Panc1 (cell line): ENCODE measurements at regions not wholly inside any gene's neighbourhood (a gene's known extent, or its start where the extent isn't known, plus 50 kb on each side); places are given as distances from the start of the nearest gene placed in this dataset.

ENCODE experiments used
- ATAC-seq: fragments of 200-7000 bp; cut with Tn5 transposase; 2 replicates; pipeline ENCODE4 v1.9.1; 2020; ENCODE audit warnings: mild to moderate bottlenecking, moderate library complexity
- BruUV-seq: library from RNA; stranded (reverse); fragments of 400-500 nt; replicated peaks from 2 replicates; lab custom pipeline; 2021; lab: Mats Ljungman, UMichigan
- CTCF ChIA-PET: fragments of 300-600 bp; sonication (Branson Sonifier 250); formaldehyde crosslinking; loops from one replicate; lab custom pipeline; 2022; ENCODE audit warnings: antibody characterized with exemption; lab: Charles Lee
- POLR2A ChIA-PET: fragments of 300-600 bp; sonication (Branson Sonifier 250); formaldehyde crosslinking; loops from one replicate; lab custom pipeline; 2022; ENCODE audit warnings: antibody characterized with exemption; lab: Charles Lee
- DNase-seq: peaks from one replicate; pipeline ENCODE4 v3.0.0-alpha.2; 2010; ENCODE audit warnings: low read depth, low spot score
- H3K27ac ChIP-seq: 2 replicates; pipeline ENCODE4 v1.5.1; 2011; ENCODE audit warnings: mild to moderate bottlenecking, low read length, inconsistent platforms
- H3K27me3 ChIP-seq: fragments of 200-500 bp; sonication (Bioruptor generic); 2 replicates; pipeline ENCODE4 v1.6.0; 2014; ENCODE audit warnings: low read length, inconsistent platforms; ENCODE audit not compliant: control insufficient read depth, insufficient read depth
- H3K36me3 ChIP-seq: fragments of 200-500 bp; sonication (Bioruptor generic); 2 replicates; pipeline ENCODE4 v1.5.1; 2014; ENCODE audit warnings: inconsistent platforms, mild to moderate bottlenecking, low read length, moderate library complexity; ENCODE audit not compliant: control insufficient read depth, insufficient read depth
- H3K4me1 ChIP-seq: 2 replicates; pipeline ENCODE4 v1.5.1; 2011; ENCODE audit warnings: inconsistent platforms, mild to moderate bottlenecking, low read length, moderate library complexity; ENCODE audit not compliant: control insufficient read depth, insufficient read depth
- H3K4me3 ChIP-seq, 2 experiments: 2 replicates each; pipeline ENCODE4 v1.5.1; 2011 to 2012; ENCODE audit warnings: low read depth in 2 of 2, low read length in 2 of 2, mild to moderate bottlenecking in 2 of 2, inconsistent platforms in 1 of 2, moderate library complexity in 1 of 2
- H3K9me3 ChIP-seq: fragments of 200-500 bp; sonication (Bioruptor generic); 2 replicates; pipeline ENCODE4 v1.5.1; 2014; ENCODE audit warnings: low read depth, mild to moderate bottlenecking, inconsistent platforms, low read length, moderate library complexity; ENCODE audit not compliant: control insufficient read depth, insufficient read depth
- CTCF ChIP-seq: fragments of 450-650 bp; IDR thresholded peaks from 2 replicates; pipeline ENCODE4 v1.5.1; 2017; ENCODE audit warnings: mild to moderate bottlenecking
- POLR2AphosphoS5 ChIP-seq: IDR thresholded peaks from 2 replicates; pipeline ENCODE4 v1.6.1; 2012; ENCODE audit warnings: mild to moderate bottlenecking, low read depth, low read length, moderate library complexity
- REST ChIP-seq, 2 experiments: IDR thresholded peaks; 2 replicates each; pipeline ENCODE4 v1.6.1; 2011 to 2012; ENCODE audit warnings: low read depth in 2 of 2, control low read depth in 1 of 2, low read length in 1 of 2, mild to moderate bottlenecking in 1 of 2, moderate library complexity in 1 of 2; ENCODE audit not compliant: insufficient read depth in 1 of 2
- SIN3A ChIP-seq: IDR thresholded peaks from 2 replicates; pipeline ENCODE4 v1.6.1; 2012; ENCODE audit warnings: low read depth, mild to moderate bottlenecking, low read length, moderate library complexity, borderline replicate concordance; ENCODE audit not compliant: insufficient read depth
- TCF7L2 ChIP-seq: IDR thresholded peaks from 2 replicates; pipeline ENCODE4 v1.6.1; 2011; ENCODE audit warnings: mild to moderate bottlenecking, low read depth, low read length, inconsistent platforms
- in situ Hi-C: cut with HindIII; loops from 2 replicates; pipeline ENCODE4 v1.10.0; 2016; ENCODE audit warnings: low sequenced_read_pairs, low pct_unique_long_range_greater_than_20kb
- intact Hi-C: fragments of 100-400 bp; cut with micrococcal nuclease; formaldehyde crosslinking; loops from one replicate; pipeline ENCODE4 v1.10.0; 2022; ENCODE audit not compliant: unreplicated experiment

GRCh38 chr2:36271266-36271665 is 84.3 kb upstream of the CRIM1 start:
- ChIA-PET POLR2A (no interaction called here), CTCF (no interaction called here)
- ATAC-seq (no peak), DNase-seq (no peak)
- Histone ChIP-seq H3K27me3 (no peaks in the 10 kb centered on the region), H3K4me3 (no peak overlapping the region), H3K9me3 (0 out of 2 replicates have a peak, but pooled peaks cover 3% of the 10 kb centered on the region), H3K4me1 (no peaks in the 10 kb centered on the region), H3K27ac (no peak overlapping the region), H3K36me3 (no peaks in the 10 kb centered on the region)
- no peak for TF ChIP-seq TCF7L2
- no peak for TF ChIP-seq POLR2AphosphoS5
- no peak for TF ChIP-seq SIN3A
- no peak for TF ChIP-seq CTCF
- TF ChIP-seq REST (IDR thresholded peaks at IDR 0.05; ENCODE audit: insufficient read depth in 1 of 2, low read depth in 2 of 2, low read length in 1 of 2): no peak
- intact Hi-C loops (no loop called here), in situ Hi-C loops (no loop called here)
- BruUV-seq: no TSS peak

- in situ Hi-C loops: no loop called here
- no peaks in the 10 kb centered on the region for H3K4me1 ChIP-seq
- intact Hi-C loops: no loop called here
- no peak for ATAC-seq
- no peak overlapping the region for H3K4me3 ChIP-seq
- POLR2A ChIA-PET: no interaction called here
- no peak for TF ChIP-seq POLR2AphosphoS5
- TF ChIP-seq SIN3A: no peak
- no peak for TF ChIP-seq CTCF
- TF ChIP-seq TCF7L2: no peak
- TF ChIP-seq REST (IDR thresholded peaks at IDR 0.05; ENCODE audit: insufficient read depth in 1 of 2, low read depth in 2 of 2, low read length in 1 of 2): no peak
- no peaks in the 10 kb centered on the region for H3K36me3 ChIP-seq
- CTCF ChIA-PET: no interaction called here
- no peak for DNase-seq
- H3K9me3 ChIP-seq: 0 out of 2 replicates have a peak, but pooled peaks cover 3% of the 10 kb centered on the region
- no TSS peak for BruUV-seq
- no peaks in the 10 kb centered on the region for H3K27me3 ChIP-seq
- no peak overlapping the region for H3K27ac ChIP-seq
Measured at GRCh38 chr2:36270758-36271157, 84.8 kb upstream of the CRIM1 start.
